Femur (tissue), 1 donor: ENCODE measurements at regions not wholly inside any gene's neighbourhood (a gene's known extent, or its start where the extent isn't known, plus 50 kb on each side); places are given as distances from the start of the nearest gene placed in this dataset.
A peak's percentile ranks its signal among the peaks of the same experiment; 100 is the strongest.

Experiments used
- DNase-seq: peaks from one replicate; pipeline ENCODE4 v3.0.0-alpha.2; 2017

GRCh38 chr6:113489952-113490746 is 367.0 kb upstream of the MARCKS start:
- no peak for DNase-seq

- no peak for DNase-seq
Observed at GRCh38 chr6:113491376-113491775, 365.8 kb upstream of the MARCKS start.

GRCh38 chr6:113493991-113494390 is 363.2 kb upstream of the MARCKS start:
- DNase-seq: no peak

- no peak for DNase-seq
Observed at GRCh38 chr6:113495521-113495920, 361.6 kb upstream of the MARCKS start.

- DNase-seq: peak; percentile 45
Observed at GRCh38 chr6:113496166-113496565, 361.0 kb upstream of the MARCKS start.

- no peak for DNase-seq
Observed at GRCh38 chr6:113500221-113500620, 356.9 kb upstream of the MARCKS start.

GRCh38 chr6:113505084-113505699 is 352.0 kb upstream of the MARCKS start:
- no peak for DNase-seq

GRCh38 chr6:113508249-113508648 is 348.9 kb upstream of the MARCKS start:
- DNase-seq: no peak

- no peak for DNase-seq
Observed at GRCh38 chr6:113511100-113511499, 346.0 kb upstream of the MARCKS start.

- DNase-seq: no peak
Observed at GRCh38 chr6:113512576-113512975, 344.6 kb upstream of the MARCKS start.

GRCh38 chr6:113513086-113513485 is 344.1 kb upstream of the MARCKS start:
- DNase-seq: no peak

- DNase-seq: no peak
Observed at GRCh38 chr6:113522376-113522775, 334.8 kb upstream of the MARCKS start.

GRCh38 chr6:113524826-113525225 is 332.3 kb upstream of the MARCKS start:
- no peak for DNase-seq

GRCh38 chr6:113526553-113526952 is 330.6 kb upstream of the MARCKS start:
- DNase-seq: no peak

GRCh38 chr6:113526995-113527394 is 330.1 kb upstream of the MARCKS start:
- DNase-seq: no peak

- DNase-seq: no peak
Observed at GRCh38 chr6:113528111-113528510, 329.0 kb upstream of the MARCKS start.

GRCh38 chr6:113529196-113529595 is 327.9 kb upstream of the MARCKS start:
- no peak for DNase-seq

GRCh38 chr6:113529879-113530278 is 327.3 kb upstream of the MARCKS start:
- no peak for DNase-seq

GRCh38 chr6:113530769-113531168 is 326.4 kb upstream of the MARCKS start:
- no peak for DNase-seq

GRCh38 chr6:113539202-113539601 is 317.9 kb upstream of the MARCKS start:
- DNase-seq: no peak

GRCh38 chr6:113539623-113540022 is 317.5 kb upstream of the MARCKS start:
- no peak for DNase-seq

- DNase-seq: no peak
Observed at GRCh38 chr6:113540466-113540865, 316.7 kb upstream of the MARCKS start.

GRCh38 chr6:113551168-113551567 is 306.0 kb upstream of the MARCKS start:
- DNase-seq: no peak

- DNase-seq: no peak
Observed at GRCh38 chr6:113556775-113557174, 300.4 kb upstream of the MARCKS start.

- DNase-seq: no peak
Observed at GRCh38 chr6:113558431-113558830, 298.7 kb upstream of the MARCKS start.
